Vagina (tissue), 2 donors: ENCODE measurements at regions not wholly inside any gene's neighbourhood (a gene's known extent, or its start where the extent isn't known, plus 50 kb on each side); places are given as distances from the start of the nearest gene placed in this dataset.

Experiments
- CTCF ChIP-seq, 3 experiments: fragments of 450-650 bp in 2 of 3; fragments of 200-600 bp in 1 of 3; sonication (generic) in 1 of 3; IDR thresholded peaks; one replicate each; pipeline ENCODE4 v1.5.1; 2017 to 2019; ENCODE audit warnings: antibody characterized with exemption in 3 of 3, mild to moderate bottlenecking in 2 of 3, moderate library complexity in 2 of 3
- POLR2A ChIP-seq, 2 donors: fragments of 450-650 bp; IDR thresholded peaks; one replicate each; pipeline ENCODE4 v1.6.1; 2017; ENCODE audit warnings: antibody characterized with exemption in 2 of 2, mild to moderate bottlenecking in 2 of 2, moderate library complexity in 2 of 2

- TF ChIP-seq CTCF (IDR thresholded peaks at IDR 0.05) (no peak), POLR2A (IDR thresholded peaks at IDR 0.05) (no peak)
Measured at GRCh38 chr2:150293771-150294170, 193.7 kb downstream of the RND3 start.
